Skin of body (tissue), 1 donor: ENCODE measurements at regions not wholly inside any gene's neighbourhood (a gene's known extent, or its start where the extent isn't known, plus 50 kb on each side); places are given as distances from the start of the nearest gene placed in this dataset.
"Not testable (repeated sequence)": the region's sequence is repeated elsewhere in the genome, so short reads cannot be mapped to it uniquely, and the experiment has no call there.

Experiments used
- DNase-seq: peaks from one replicate; lab custom pipeline; 2025; lab: John Stamatoyannopoulos, UW

DNA sequence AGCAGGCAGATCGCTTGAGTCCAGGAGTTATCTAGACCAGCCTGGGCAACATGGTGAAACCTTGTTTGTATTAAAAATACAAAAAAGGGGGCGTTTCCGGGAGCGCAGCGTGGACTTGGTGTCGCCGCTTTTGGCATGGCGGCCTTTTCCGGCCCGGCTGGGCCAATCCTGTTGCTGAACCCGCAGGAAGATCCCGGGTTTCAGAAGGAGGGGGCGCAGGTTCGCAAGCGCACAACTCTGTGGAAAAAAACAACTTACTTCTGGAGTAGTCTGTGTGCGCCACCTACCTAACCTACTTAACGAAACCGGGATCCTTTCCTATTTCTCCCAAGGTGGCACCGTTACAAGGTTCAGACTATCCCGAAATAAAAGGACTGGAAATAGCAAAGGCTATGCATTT is 198.6 kb downstream of the MSX2 start:
- no peak for DNase-seq

DNA sequence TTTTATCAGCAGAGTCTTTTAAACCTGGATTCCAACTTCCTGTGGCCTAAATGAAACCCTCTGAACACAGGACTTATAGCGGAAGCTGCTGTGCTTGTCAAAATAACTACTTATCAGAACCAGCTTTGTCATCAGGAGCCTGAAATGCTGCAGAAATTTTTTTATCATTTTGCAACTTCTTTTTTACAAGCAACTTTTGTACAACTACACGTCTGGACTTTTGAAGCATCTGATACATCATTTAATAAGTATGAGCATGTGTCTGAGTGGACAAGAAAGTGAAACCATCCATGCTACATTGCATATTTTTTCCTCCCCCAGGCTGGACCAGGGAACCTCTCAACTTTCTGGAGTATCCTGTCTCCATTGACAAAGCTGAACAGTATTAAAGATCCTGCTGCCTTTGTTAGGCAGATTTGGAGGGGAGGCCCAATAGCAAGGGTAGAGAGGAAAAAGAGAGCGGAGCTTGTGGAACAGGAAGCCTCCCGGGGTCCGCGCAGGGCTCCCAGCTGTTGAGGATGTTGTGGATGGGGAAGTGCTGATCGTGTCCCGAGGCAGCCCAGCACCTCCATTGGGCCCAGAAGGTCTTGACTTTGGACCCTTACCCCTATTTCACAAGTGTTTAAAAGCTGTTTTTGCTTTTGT is 196.6 kb downstream of the MSX2 start:
- no peak for DNase-seq

DNA sequence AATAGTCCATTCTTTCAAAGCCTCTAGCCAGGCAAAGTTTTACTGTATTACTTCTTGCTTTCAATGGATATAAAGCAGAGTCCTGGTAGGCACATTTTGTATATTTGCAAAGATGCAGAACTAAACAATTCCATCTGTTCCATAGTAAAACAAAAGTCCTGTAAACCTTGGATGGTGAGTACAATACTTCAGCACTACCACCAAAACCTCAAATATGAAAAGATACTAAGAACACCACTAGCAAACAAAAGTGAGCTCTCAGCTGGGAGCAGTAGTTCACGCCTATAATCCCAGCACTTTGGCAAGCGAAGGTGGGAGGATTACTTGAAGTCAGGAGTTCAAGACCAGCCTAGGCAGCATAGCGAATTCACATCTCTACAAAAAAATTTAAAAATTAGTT is 195.0 kb downstream of the MSX2 start:
- DNase-seq, result no peak

DNA sequence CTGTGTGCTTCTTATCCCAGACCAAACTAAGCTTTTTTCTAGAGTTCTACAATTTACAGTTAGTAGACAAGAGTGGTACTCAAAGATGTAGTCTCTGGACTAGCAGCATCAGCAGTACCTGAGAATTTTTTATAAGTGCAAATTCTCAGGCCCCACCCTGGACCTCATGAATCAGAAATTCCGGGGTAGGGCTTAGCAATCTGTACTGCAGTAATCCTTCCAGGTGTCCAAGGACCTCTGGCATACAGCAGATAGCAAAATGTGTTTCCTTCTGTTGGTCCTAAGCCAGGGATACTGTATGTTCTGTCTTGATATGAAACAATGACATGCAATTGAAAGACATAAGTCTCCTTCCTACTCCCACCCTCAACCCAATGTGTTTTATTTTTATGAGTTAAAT is 194.3 kb downstream of the MSX2 start:
- DNase-seq, result no peak

DNA sequence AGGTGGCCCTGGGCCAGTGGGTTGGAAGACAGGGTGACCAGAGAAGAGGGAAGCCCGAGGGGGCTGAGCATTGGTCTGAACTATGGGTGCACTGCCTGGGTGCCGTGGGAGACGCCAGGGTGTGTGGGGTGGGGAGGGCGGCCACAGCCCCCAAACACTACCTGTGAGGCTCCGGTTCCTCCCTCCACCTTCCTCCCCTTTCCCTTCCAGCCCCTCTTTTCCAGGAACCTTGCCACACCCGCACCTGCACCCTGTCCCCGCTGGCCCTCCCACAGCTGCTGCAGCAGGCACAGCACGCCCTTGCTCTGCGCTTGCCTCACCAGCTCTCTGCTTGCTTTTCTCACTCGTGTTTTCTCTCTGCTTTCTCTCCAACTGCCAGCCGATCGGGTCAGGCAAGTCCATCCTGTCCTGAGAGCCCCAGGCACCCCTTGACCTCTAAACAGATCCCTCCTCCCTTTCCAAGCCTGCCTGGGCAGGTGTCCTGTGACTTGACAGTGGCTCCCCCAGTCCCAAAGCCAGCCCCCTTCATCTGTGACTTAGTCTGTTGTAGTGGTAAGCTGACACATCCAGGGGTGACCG is 193.7 kb downstream of the MSX2 start:
- DNase-seq, result no peak

DNA sequence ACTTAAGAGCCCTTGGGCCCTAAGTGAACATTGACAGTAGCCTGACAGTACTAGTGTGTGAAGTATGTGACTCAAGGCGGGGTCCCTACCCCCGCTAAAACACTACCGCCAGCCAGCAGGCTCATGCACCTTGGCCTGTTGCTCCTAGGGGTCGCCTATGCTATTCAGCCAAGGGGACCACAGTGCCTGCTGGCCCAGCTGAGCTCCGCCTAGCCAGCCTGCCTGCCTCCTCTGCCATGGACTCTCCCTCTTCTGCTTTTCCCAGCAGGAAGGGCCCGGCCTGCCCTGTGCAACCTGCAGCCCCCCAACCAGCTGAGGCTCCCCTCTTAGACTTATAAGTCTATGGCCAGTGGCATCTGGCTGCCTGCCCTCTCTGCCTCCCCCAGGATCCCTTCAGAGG is 193.1 kb downstream of the MSX2 start:
- not testable (repeated sequence) for DNase-seq

DNA sequence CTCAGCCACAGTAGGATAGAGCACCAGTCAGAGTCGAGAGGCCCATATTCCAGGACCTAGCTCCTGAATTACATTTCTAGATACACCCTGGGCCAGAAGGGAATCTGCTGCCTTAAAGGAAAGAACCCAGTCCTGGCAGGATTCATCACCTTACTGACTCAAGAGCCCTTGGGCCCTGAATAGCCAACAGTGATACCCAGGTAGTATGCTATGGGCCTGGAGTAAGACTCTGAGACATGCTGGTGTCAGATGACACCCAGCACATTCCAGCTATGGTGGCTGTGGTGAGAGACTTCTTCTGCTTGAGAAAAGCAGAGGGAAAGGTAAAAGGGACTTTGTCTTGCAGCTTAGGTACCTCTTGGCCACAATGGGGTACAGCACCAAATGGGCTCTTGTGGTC is 192.5 kb downstream of the MSX2 start:
- not testable (repeated sequence) for DNase-seq

DNA sequence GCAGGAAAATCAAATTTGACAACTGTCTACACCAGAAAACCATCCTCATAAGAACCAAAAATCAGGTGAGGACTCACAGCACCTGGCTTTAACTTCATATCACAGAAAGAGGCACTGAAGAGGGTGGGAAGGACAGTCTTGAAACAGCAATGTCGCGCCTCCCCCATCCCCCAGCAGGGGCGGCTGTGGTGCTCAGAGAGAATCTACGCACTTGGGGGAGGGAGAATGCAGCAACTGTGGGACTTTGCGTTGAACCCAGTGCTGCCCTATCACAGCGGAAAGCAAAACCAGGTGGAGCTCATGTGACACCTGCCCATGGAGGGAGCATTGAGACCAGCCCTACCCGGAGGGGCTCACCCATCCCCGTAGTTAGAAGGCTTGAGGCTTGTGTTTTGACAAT is 191.8 kb downstream of the MSX2 start:
- no peak for DNase-seq

DNA sequence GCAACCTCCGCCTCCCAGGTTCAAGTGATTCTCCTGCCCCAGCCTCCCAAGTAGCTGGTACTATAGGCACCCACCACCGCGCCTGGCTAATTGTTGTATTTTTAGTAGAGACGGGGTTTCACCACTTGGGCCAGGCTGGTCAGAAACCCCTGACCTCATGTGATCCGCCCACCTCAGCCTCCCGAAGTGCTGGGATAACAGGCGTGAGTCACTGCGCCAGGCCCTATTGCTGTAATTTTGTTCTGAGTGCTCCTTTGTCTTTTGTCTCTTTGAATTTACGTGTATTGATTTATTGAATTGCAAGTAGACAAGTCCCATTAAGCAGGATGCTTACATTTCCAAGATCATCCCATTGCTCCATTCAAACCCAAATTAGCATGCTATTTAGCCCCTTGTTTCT is 186.7 kb downstream of the MSX2 start:
- no peak for DNase-seq

DNA sequence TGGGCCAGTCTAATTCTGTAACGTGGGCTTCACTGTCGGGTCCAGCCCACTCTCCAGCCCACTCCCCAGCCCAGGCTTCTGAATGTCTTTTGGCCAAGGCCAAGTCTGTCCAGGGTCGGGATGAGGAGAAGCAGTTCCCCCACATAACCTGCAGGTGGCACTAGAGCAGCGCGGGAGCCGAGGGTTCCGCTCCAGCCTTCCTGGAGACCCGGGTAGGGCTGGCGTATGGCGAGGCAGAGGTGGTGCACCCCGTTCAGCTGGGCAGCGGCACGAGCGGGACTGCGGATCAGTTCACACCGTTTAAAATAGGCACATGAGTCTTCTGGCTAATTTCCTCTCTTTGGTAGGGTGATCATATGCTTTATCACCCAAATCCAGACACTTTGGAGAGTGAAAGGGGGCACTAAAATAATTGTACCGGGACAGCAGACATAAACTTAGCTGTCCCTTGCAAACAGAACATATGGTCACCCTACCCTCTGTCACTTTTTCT is 185.9 kb downstream of the MSX2 start:
- DNase-seq, result peak; percentile 22

DNA sequence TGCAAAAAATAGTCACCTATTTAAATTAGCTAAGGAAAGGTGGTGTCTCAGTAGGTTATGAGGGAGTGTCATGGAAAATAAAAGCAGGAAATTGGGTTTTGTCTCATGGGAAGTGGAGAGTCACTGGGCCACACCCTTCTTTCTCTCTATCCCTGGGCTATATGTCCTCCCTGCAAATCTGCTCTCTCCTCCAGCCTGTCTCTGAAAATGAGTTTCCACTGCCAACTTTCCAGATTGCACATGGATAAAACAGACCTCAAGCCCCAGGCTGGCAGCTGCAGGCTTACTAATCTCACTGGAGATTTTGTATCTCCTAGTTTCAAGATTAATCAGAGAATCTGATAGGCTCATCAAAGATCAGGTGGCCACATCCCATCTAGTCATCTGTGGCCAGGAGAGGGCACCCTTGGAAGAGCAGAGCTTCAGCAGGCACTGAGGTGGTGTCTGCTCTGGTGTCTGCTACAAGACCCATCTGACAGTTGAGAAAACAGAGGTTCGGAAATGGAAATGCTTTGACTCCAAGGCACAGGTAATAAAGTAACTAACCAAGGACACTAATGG is 178.9 kb downstream of the MSX2 start:
- no peak for DNase-seq

DNA sequence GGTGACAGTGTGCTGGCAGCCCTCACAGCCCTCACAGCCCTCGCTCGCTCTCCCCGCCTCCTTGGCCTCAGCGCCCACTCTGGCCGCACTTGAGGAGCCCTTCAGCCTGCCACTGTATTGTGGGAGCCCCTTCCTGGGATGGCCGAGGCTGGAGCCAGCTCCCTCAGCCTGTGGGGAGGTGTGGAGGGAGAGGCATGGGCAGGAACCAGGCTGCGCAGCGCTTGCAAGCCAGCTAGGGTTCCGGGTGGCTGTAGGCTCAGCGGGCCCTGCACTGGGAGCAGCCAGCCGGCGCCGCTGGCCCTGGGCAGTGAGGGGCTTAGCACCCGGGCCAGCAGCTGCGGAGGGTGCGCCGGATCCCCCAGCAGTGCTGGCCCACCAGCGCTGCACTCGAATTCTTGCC is 177.0 kb downstream of the MSX2 start:
- DNase-seq, result no peak

DNA sequence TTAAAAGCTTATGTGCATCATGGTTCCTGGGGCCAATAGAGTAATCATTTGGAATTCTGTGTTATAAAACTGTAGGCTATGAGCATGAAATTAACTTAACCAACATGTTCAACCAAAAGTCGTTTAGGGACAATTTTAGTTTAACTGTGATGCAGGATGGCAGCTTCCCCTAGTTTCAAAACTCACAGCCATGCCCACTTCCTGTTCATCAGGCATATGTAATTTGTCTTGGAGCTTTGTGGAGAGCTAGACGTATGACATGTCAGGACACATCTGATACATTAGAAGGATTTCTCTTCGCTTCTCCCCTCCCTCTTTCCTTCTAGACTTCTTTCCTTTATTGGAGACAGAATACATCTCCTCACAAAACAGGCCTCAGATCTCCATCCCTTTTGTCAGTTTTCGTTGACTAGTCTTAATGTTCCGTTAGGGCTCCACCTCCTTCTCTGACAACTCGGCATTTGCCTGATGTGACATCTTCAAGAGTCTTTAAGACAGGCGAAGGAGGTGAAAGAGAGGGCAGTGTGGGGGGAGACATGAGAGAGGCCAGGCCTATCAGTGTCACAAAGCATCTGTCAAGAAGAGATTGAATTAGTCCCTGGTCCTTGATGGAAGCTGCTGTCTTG is 176.0 kb downstream of the MSX2 start:
- DNase-seq, result peak; percentile 81

DNA sequence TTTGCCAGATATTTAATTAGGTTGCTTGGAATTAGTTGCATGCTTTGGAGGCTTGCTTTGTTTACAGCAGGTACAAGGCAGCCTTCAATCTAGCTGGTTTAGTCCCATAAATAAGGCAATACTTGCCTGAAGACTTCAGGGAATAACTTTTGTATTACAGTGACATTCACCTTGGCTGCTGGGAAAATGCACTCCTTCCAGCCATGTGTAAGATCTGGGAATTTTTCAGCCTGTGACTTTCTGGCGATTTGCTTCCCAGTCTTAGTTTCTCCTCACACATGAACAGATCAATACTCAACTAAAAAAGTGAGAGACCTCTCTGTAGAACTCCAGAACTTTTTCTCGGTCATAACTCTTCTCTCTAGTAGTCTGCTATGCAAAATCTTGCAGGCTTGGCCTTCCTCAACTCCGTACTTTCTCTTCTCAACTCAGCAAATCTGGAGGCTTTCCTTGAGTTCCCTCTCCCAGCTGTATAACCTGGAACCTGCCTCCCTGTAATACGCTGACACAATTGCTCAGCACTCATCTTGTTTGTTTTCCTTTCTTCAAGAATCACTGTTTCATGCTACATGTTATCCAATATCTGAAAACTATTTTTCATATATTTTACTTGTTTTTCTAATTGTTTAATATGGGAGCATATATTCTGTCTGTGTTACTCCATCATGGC is 173.0 kb downstream of the MSX2 start:
- DNase-seq, result no peak

DNA sequence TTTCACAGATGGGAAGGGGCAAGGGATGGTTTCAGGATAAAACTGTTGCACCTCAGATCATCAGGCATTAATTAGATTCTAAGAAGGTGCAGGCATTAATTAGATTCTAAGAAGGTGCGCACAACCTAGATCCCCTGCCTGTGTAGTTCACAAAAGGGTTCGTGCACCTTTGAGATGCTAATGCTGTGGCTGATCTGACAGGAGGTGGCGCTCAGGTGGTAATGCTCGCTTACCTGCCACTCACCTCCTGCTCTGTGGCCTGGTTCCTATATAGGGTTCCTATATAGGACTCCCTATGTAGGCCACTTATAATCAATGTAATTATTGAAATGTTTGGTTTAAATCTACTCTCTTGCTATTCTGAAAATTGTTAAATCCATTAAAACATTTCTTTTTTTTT is 171.0 kb downstream of the MSX2 start:
- no peak for DNase-seq

DNA sequence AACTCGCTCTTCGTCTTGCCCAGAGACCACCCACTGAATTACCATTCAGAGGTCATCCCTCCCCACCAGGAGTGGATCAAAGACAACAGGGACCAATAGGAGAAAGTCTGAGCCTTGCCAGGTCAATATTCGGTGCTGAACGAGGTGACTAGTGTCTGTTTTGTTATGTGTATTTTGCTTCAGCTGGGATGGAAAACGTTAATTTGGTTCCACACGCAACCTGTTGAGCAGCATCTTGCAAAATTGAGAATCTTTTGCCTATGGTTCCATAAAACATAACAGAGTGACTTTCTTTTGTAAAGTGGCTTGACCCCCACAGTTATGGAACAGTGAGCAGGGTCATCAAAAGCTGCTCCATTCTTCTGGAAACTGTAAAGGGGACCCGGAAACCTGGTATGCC is 168.4 kb downstream of the MSX2 start:
- DNase-seq, result no peak

DNA sequence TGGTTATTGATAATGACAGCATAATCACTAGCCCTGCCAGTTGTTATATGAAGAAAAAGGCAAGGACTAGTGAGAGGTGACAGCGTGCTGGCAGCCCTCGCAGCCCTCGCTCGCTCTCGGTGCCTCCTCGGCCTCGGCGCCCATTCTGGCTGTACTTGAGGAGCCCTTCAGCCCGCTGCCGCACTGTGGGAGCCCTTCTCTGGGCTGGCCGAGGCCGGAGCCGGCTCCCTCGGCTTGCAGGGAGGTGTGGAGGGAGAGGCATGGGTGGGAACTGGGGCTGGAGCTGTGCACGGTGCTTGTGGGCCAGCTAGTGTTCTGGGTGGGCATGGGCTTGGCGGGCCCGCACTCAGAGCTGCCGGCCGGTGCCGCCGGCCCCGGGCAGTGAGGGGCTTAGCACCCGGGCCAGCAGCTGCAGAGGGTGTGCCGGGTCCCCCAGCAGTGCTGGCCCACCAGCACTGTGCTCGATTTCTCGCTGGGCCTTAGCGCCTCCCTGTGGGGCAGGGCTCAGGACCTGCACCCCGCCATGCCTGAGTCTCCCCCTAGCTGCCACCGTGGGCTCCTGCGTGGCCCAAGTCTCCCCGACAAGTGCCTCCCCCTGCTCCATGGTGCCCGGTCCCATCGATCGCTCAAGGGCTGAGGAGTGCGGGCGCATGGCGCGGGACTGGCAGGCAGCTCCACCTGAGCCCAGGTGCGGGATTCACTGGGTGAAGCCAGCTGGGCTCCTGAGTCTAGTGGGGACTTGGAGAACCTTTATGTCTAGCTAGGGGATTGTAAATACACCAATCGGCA is 156.2 kb downstream of the MSX2 start:
- not testable (repeated sequence) for DNase-seq

DNA sequence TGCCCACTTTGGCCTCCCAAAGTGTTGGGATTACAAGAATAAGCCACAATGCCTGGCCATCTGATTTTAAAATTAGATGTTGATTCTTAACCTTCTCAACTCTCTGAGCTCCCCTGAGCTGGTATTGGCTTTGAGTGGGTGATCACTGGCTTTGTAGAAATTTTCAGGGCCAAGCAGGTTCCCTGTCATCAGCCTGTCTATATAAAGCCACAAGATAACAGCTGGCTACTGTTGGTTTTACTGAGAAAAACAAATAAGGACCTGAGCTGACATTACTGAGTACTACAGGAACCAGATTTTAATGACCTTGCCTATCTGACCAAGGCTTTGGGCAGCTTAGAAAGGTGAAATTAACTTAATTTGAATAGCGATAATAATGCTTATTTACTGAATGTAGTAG is 153.6 kb downstream of the MSX2 start:
- DNase-seq, result no peak

DNA sequence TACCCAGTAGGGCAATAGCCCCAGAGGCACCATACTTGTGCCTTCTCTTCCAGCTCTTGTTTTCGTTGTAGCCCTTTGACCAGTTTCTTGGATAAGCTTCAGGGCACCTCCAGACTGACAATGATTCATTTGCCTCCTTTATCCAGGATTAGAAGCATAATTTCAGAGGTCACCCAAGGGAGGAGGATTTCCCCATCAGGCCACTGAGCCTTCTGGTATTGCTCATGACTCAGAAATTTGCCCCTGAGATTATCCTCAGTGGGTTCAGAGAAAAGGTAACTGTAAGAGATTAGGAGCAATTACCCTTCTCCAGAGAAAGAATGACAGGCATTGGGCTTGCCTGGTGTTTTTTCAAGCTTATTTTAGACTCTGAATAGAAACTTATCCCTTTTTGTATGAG is 147.9 kb downstream of the MSX2 start:
- no peak for DNase-seq

DNA sequence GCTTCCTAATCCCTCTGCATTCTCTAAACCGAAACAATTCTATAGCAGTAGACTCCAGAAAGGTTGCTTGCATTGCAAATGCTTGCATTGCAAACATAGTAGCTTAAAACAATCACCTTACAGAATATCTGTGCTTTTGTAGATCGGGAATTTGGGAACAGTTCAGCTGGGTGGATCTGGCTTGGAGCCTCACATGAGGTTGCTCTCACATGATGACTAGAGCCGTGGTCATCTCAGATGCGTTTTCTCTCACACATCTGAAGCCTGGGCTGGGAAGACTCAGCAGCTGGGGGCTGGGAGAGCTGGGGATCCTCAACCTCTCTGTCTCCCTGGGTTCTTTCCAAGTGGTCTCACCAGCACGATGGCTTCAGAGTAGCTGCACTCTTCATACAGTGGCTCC is 127.8 kb downstream of the MSX2 start:
- no peak for DNase-seq

DNA sequence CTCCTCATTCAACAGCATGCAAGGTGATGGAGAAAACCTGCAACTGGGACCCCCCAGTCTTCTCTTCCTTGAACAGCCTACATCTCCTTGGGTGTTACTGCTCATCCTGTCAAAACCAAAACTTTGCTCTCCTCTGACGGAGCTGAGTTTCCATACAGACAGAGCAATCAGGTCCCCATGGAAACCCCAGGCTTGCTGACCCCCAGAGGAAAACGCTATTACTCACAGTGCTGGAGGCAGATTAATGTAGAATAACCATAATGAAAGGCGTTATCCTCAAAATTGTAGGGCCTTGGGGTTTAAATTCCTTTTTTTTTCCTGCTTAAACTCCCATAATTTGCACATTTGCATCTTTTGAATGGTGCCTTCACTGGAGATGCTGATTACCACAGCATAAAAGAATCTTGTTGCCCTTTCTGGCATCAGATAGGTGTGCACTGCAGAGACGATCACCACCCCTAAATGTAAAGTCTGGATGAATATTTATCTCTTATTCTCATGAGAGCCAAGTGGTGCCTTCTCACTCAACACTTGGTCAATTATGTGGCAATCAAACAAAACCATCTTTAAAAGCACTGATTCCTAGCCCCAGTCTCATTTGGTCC is 126.3 kb downstream of the MSX2 start:
- DNase-seq, result no peak
